OCI-LY3 (cell line): ENCODE measurements at regions not wholly inside any gene's neighbourhood (a gene's known extent, or its start where the extent isn't known, plus 50 kb on each side); places are given as distances from the start of the nearest gene placed in this dataset.

Experiments
- H2AFZ ChIP-seq: fragments of 200-600, 300-600 bp; shearing (Covaris generic); 2 replicates; pipeline ENCODE4 v1.6.0; 2014; ENCODE audit warnings: antibody characterized with exemption, low read depth, low read length
- H3K27ac ChIP-seq: fragments of 200-600, 300-600 bp; sonication (generic); 2 replicates; pipeline ENCODE4 v1.5.1; 2014; ENCODE audit warnings: mild to moderate bottlenecking, low read length, moderate library complexity, mixed read lengths
- H3K27me3 ChIP-seq: fragments of 200-600, 300-600 bp; sonication (generic); 2 replicates; pipeline ENCODE4 v1.6.1; 2014; ENCODE audit warnings: low read depth, low read length, mixed read lengths
- H3K36me3 ChIP-seq: fragments of 200-600, 300-600 bp; sonication (generic); replicated peaks from 2 replicates; pipeline ENCODE3; 2014; ENCODE audit warnings: low read depth, low read length, mixed read lengths
- H3K4me1 ChIP-seq: fragments of 300-600, 200-600 bp; sonication (generic); 2 replicates; pipeline ENCODE4 v1.6.1; 2014; ENCODE audit warnings: low read length, mixed read lengths
- H3K4me2 ChIP-seq: fragments of 200-600, 300-600 bp; sonication (generic); 2 replicates; pipeline ENCODE4 v1.6.1; 2014; ENCODE audit warnings: low read length, mixed read lengths
- H3K4me3 ChIP-seq: fragments of 300-600, 200-600 bp; sonication (generic); 2 replicates; pipeline ENCODE4 v1.5.1; 2014; ENCODE audit warnings: antibody characterized with exemption, mild to moderate bottlenecking, low read length, moderate library complexity
- H3K79me2 ChIP-seq: fragments of 300-600, 200-600 bp; shearing (Covaris generic); 2 replicates; pipeline ENCODE4 v1.6.1; 2014; ENCODE audit warnings: mild to moderate bottlenecking, low read length, mixed read lengths
- H3K9ac ChIP-seq: fragments of 300-600, 200-600 bp; shearing (Covaris generic); 2 replicates; pipeline ENCODE4 v1.6.0; 2014; ENCODE audit warnings: mild to moderate bottlenecking, low read length, moderate library complexity
- H3K9me3 ChIP-seq: fragments of 200-600, 300-600 bp; shearing (Covaris generic); 2 replicates; pipeline ENCODE4 v1.6.1; 2014; ENCODE audit warnings: low read length, mixed read lengths; ENCODE audit not compliant: insufficient read depth
- H4K20me1 ChIP-seq: fragments of 200-600, 300-600 bp; sonication (generic); 2 replicates; pipeline ENCODE4 v1.6.1; 2016; ENCODE audit warnings: low read length, mixed read lengths; ENCODE audit not compliant: insufficient read depth
- EZH2phosphoT487 ChIP-seq: fragments of 200-600 bp; shearing (Covaris generic); IDR thresholded peaks from 2 replicates; pipeline ENCODE4 v1.6.1; 2018; ENCODE audit warnings: antibody characterized with exemption, mixed run types, low read depth
- TF ChIP-seq, protein P1 (sequence below): fragments of 200-600, 300-600 bp; sonication (generic); IDR thresholded peaks from 2 replicates; pipeline ENCODE4 v1.5.1; 2014; ENCODE audit warnings: antibody characterized with exemption, low read length, low read depth

DNA sequence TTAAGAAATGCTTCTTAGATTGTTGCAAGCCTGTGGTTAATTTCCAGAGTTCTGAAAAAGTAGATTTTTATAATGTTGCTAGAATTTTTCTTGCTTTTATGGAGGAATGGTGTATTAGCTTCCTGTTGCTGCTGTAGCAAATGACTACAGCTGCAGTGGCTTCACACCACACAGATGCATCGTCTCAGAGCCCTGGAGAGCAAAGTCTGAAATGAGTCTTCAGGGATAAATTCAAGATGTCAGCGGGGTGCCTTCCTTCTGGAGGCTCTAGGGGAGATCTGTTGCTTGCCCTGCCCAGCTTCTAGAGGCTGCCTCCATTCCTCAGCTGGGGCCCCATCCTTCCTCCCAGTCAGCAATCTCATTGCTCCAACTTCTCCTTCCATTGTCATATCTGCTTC lies 187.8 kb downstream of the ZNF516 start:
- H2AFZ ChIP-seq, result no peak overlapping the region
- H3K9me3 ChIP-seq, result no peaks in the 10 kb centered on the region
- no peaks in the 10 kb centered on the region for H3K36me3 ChIP-seq
- no peak overlapping the region for H3K27ac ChIP-seq
- TF ChIP-seq EZH2phosphoT487, result no peak
- TF ChIP-seq, protein P1, sequence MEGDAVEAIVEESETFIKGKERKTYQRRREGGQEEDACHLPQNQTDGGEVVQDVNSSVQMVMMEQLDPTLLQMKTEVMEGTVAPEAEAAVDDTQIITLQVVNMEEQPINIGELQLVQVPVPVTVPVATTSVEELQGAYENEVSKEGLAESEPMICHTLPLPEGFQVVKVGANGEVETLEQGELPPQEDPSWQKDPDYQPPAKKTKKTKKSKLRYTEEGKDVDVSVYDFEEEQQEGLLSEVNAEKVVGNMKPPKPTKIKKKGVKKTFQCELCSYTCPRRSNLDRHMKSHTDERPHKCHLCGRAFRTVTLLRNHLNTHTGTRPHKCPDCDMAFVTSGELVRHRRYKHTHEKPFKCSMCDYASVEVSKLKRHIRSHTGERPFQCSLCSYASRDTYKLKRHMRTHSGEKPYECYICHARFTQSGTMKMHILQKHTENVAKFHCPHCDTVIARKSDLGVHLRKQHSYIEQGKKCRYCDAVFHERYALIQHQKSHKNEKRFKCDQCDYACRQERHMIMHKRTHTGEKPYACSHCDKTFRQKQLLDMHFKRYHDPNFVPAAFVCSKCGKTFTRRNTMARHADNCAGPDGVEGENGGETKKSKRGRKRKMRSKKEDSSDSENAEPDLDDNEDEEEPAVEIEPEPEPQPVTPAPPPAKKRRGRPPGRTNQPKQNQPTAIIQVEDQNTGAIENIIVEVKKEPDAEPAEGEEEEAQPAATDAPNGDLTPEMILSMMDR, result no peak
- H3K27me3 ChIP-seq, result no peaks in the 10 kb centered on the region
- H3K4me1 ChIP-seq, result no peaks in the 10 kb centered on the region
- H3K4me3 ChIP-seq, result no peak overlapping the region
- no peak overlapping the region for H3K4me2 ChIP-seq
- H3K79me2 ChIP-seq, result no peaks in the 10 kb centered on the region
- no peak overlapping the region for H3K9ac ChIP-seq
- H4K20me1 ChIP-seq, result no peaks in the 10 kb centered on the region

DNA sequence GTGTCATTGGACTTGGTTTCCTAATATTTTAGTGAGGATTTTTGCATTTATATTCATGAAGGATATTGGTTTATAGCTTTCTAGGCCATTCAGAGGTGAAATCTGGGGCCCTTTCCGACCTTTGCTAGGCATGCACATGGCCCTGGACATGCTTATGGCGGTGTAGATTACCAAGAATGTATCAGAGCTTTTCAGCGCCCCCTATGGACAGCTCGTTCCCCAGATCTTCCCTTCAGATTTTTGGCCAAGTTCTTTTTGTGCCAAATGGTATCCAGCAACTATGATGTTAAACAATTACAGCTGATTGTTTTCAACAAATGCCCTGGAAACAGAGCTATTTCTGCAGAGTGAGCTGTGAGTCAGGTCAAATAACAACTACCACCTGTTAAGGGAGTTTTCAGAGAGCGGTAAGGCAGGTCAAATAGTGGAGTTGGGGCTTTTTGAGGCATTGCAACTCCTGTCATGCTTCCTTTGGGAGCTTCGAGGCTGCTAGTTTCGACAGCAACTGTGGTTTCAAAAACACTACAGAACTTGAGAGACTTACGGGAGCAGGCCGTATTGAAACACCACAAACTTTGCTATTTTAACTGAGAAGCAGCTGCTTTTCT lies 188.3 kb downstream of the ZNF516 start:
- Histone ChIP-seq H3K4me2 (no peak overlapping the region), H3K27ac (no peak overlapping the region)
- no peak for TF ChIP-seq EZH2phosphoT487
- TF ChIP-seq, protein P1, result peak; percentile 53

DNA sequence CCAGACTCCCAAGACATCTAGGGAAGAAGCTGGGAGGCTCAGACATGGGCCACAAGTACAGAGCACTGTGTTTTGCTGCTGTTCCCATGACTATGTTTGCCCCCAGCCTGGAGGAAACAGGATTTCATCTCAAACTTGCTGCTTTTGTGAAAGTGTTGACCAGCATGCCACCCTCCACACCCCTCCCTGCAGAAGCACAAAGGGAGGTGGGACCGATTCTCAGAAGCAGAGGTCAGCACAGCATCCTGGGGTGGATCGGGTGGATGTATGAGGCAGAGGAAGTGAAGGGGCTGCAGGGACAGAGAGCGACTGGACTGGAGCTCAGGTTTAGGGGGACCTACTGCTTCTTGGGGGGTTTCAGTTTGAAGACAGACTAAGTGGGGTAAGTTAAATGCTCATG lies 209.2 kb downstream of the ZNF516 start:
- Histone ChIP-seq H3K79me2 (no peaks in the 10 kb centered on the region), H2AFZ (no peak overlapping the region), H3K9me3 (no peaks in the 10 kb centered on the region), H3K4me3 (no peak overlapping the region), H3K9ac (no peak overlapping the region), H4K20me1 (no peaks in the 10 kb centered on the region), H3K36me3 (no peaks in the 10 kb centered on the region), H3K4me2 (no peak overlapping the region), H3K27ac (no peak overlapping the region), H3K27me3 (no peaks in the 10 kb centered on the region), H3K4me1 (no peaks in the 10 kb centered on the region)
- TF ChIP-seq, protein P1, result no peak
- no peak for TF ChIP-seq EZH2phosphoT487

More for the DNA sequence above, 188.3 kb downstream of the ZNF516 start:
- Histone ChIP-seq H3K9ac (no peak overlapping the region), H4K20me1 (no peaks in the 10 kb centered on the region), H3K36me3 (no peaks in the 10 kb centered on the region), H3K79me2 (no peaks in the 10 kb centered on the region), H3K4me3 (no peak overlapping the region), H3K9me3 (no peaks in the 10 kb centered on the region), H2AFZ (no peak overlapping the region), H3K27me3 (no peaks in the 10 kb centered on the region), H3K4me1 (no peaks in the 10 kb centered on the region)

DNA sequence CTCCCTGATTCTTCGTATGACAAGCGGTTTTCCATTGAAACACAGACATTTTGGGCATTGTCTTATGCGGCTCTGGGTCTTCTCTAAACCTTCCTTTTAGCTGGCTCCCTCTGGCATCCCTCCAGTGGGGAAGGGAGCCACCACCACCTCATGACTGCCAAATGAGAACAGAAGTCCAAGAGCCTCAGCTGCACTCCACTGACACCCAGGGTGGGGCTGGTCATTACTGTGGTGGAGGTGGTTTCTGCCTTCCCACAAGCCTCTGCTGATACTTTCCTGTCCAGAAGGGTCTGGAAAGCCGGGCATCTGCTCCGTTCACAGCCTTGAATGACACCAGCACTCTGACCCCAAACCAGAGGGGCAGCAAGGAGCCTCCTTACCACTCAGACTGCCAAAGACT lies 213.5 kb downstream of the ZNF516 start:
- no peaks in the 10 kb centered on the region for H4K20me1 ChIP-seq
- TF ChIP-seq, protein P1, result no peak
- no peak for TF ChIP-seq EZH2phosphoT487
- no peak overlapping the region for H3K4me3 ChIP-seq

More for the DNA sequence above, 213.5 kb downstream of the ZNF516 start:
- H3K36me3 ChIP-seq, result no peaks in the 10 kb centered on the region
- no peak overlapping the region for H2AFZ ChIP-seq
- peaks cover 13% of the 10 kb centered on the region; the same call in 1 of the 2 replicates for H3K27me3 ChIP-seq
- no peaks in the 10 kb centered on the region for H3K79me2 ChIP-seq
- no peak overlapping the region for H3K27ac ChIP-seq
- H3K9me3 ChIP-seq, result no peaks in the 10 kb centered on the region
- H3K9ac ChIP-seq, result no peak overlapping the region
- no peak overlapping the region for H3K4me2 ChIP-seq
- H3K4me1 ChIP-seq, result no peaks in the 10 kb centered on the region
